SJCRH30 (cell line): ENCODE measurements at regions not wholly inside any gene's neighbourhood (a gene's known extent, or its start where the extent isn't known, plus 50 kb on each side); places are given as distances from the start of the nearest gene placed in this dataset.

Experiments
- DNase-seq, 2 experiments: peaks; one replicate each; pipeline ENCODE4 v3.0.0-alpha.2; 2015 to 2020
- H3K27ac ChIP-seq: fragments of 250-450 bp; sonication (Bioruptor Pico); 2 replicates; pipeline ENCODE4 v1.5.1; 2020; ENCODE audit warnings: mild to moderate bottlenecking, moderate library complexity
- H3K27me3 ChIP-seq: fragments of 250-450 bp; sonication (Bioruptor Pico); 2 replicates; pipeline ENCODE4 v1.5.1; 2020; ENCODE audit warnings: mild to moderate bottlenecking, moderate library complexity
- H3K36me3 ChIP-seq: fragments of 250-450 bp; sonication (Bioruptor Pico); 2 replicates; pipeline ENCODE4 v1.5.1; 2020; ENCODE audit warnings: mild to moderate bottlenecking, moderate library complexity
- H3K4me1 ChIP-seq: fragments of 250-450 bp; sonication (Bioruptor Pico); 2 replicates; pipeline ENCODE4 v1.5.1; 2020; ENCODE audit warnings: mild to moderate bottlenecking, moderate library complexity
- H3K4me3 ChIP-seq: fragments of 250-450 bp; sonication (Bioruptor Pico); 2 replicates; pipeline ENCODE4 v1.5.1; 2020; ENCODE audit warnings: mild to moderate bottlenecking, moderate library complexity
- H3K9me3 ChIP-seq: fragments of 250-450 bp; sonication (Bioruptor Pico); replicated peaks from 2 replicates; pipeline ENCODE4 v1.5.1; 2020; ENCODE audit warnings: mild to moderate bottlenecking, moderate library complexity

DNA sequence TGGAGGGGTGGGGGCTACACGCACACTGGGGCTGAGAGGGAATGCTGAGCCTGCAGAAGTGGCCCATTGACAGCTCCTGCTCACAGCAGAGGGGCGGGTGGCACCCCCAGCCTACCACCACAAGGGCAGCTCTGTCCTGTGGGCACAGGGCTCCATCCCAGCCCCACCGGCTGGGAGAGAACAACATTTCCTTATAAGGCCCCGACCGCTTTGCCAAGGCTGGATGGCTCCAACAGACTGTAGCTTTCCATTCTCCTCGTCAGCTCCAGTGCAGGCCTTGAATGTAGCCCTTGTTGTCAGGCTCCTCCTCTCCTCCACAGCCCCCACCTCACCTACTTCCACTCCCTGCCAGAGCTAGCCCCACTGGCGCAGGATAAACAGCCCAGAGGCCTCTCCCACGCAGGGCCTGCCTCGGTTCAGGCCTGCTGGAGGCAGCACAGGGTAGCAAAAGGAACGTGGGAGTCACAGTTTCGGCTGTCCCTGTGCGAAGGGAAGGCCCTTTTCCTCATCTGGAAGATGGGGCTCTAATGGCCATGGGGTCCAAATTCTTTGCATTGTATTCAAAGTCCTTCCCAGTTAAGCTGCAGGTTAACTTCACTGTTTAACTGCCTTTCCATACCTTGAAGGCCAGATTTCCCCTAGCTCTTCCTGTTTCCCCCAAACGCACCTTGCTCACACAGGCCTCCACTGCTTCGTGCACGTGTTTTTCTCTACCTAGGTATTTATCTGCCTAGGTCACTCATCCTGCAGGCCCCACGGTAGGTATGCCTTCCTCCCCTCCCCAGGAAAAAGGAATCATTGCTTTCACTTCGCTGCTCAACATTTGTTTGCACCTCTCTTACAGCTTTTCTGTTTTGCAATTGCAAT lies 101.6 kb upstream of the LPP start:
- no peak overlapping the region for H3K27ac ChIP-seq
- no peak for DNase-seq

GRCh38 chr3:188053036-188053340 lies 101.0 kb upstream of the LPP start:
- no peaks in the 10 kb centered on the region for H3K4me1 ChIP-seq
- H3K27me3 ChIP-seq: no peaks in the 10 kb centered on the region
- H3K36me3 ChIP-seq: no peaks in the 10 kb centered on the region
- H3K27ac ChIP-seq: no peak overlapping the region
- no peak overlapping the region for H3K4me3 ChIP-seq
- no peaks in the 10 kb centered on the region for H3K9me3 ChIP-seq
- no peak for DNase-seq

More for the DNA sequence above, 101.6 kb upstream of the LPP start:
- Histone ChIP-seq H3K27me3 (no peaks in the 10 kb centered on the region), H3K9me3 (no peaks in the 10 kb centered on the region), H3K4me3 (no peak overlapping the region), H3K4me1 (no peaks in the 10 kb centered on the region), H3K36me3 (no peaks in the 10 kb centered on the region)

GRCh38 chr3:188053710-188054380 lies 100.1 kb upstream of the LPP start:
- Histone ChIP-seq H3K9me3 (no peaks in the 10 kb centered on the region), H3K4me3 (no peak overlapping the region), H3K27ac (no peak overlapping the region), H3K36me3 (no peaks in the 10 kb centered on the region), H3K27me3 (no peaks in the 10 kb centered on the region), H3K4me1 (no peaks in the 10 kb centered on the region)
- no peak for DNase-seq

GRCh38 chr3:188054541-188054940 lies 99.4 kb upstream of the LPP start:
- H3K4me1 ChIP-seq: no peaks in the 10 kb centered on the region
- no peaks in the 10 kb centered on the region for H3K36me3 ChIP-seq
- no peaks in the 10 kb centered on the region for H3K27me3 ChIP-seq
- no peak overlapping the region for H3K27ac ChIP-seq
- no peak overlapping the region for H3K4me3 ChIP-seq
- no peaks in the 10 kb centered on the region for H3K9me3 ChIP-seq
- no peak for DNase-seq

- Histone ChIP-seq H3K4me3 (no peak overlapping the region), H3K36me3 (no peaks in the 10 kb centered on the region), H3K27ac (no peak overlapping the region), H3K4me1 (no peaks in the 10 kb centered on the region), H3K9me3 (no peaks in the 10 kb centered on the region), H3K27me3 (no peaks in the 10 kb centered on the region)
- no peak for DNase-seq
These were observed 98.6 kb upstream of the LPP start for GRCh38 chr3:188055388-188055787.

DNA sequence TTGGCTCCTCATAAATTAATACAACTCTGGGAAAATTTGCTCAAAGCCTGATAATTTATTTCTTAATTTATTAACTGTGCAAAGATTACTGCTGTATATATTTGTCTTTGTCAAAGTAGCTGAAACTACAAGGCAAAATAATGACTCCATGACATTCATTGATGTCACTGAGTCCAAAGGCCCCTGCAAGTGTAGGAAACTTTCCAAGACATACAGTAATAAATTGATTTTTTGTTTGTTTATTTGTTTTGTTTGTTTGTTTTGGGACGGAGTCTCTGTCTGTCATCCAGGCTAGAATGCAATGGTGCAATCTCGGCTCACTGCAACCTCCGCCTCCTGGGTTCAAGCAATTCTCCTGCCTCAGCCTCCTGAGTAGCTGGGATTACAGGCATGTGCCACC lies 96.8 kb upstream of the LPP start:
- DNase-seq: no peak
- H3K9me3 ChIP-seq: no peaks in the 10 kb centered on the region
- H3K36me3 ChIP-seq: no peaks in the 10 kb centered on the region
- no peaks in the 10 kb centered on the region for H3K4me1 ChIP-seq
- no peak overlapping the region for H3K27ac ChIP-seq
- H3K4me3 ChIP-seq: no peak overlapping the region
- no peaks in the 10 kb centered on the region for H3K27me3 ChIP-seq

GRCh38 chr3:188058569-188059184 lies 95.3 kb upstream of the LPP start:
- Histone ChIP-seq H3K27ac (no peak overlapping the region), H3K4me3 (no peak overlapping the region), H3K9me3 (no peaks in the 10 kb centered on the region), H3K4me1 (no peaks in the 10 kb centered on the region), H3K36me3 (no peaks in the 10 kb centered on the region), H3K27me3 (no peaks in the 10 kb centered on the region)
- no peak for DNase-seq

- no peaks in the 10 kb centered on the region for H3K27me3 ChIP-seq
- H3K27ac ChIP-seq: no peak overlapping the region
- H3K4me1 ChIP-seq: no peaks in the 10 kb centered on the region
- no peak overlapping the region for H3K4me3 ChIP-seq
- no peaks in the 10 kb centered on the region for H3K9me3 ChIP-seq
- H3K36me3 ChIP-seq: no peaks in the 10 kb centered on the region
- no peak for DNase-seq
These were observed 94.6 kb upstream of the LPP start for GRCh38 chr3:188059351-188059750.

- no peaks in the 10 kb centered on the region for H3K27me3 ChIP-seq
- H3K4me3 ChIP-seq: no peak overlapping the region
- H3K36me3 ChIP-seq: no peaks in the 10 kb centered on the region
- H3K27ac ChIP-seq: no peak overlapping the region
- no peak for DNase-seq
- no peaks in the 10 kb centered on the region for H3K4me1 ChIP-seq
- no peaks in the 10 kb centered on the region for H3K9me3 ChIP-seq
These were observed 93.6 kb upstream of the LPP start for GRCh38 chr3:188060264-188060835.

DNA sequence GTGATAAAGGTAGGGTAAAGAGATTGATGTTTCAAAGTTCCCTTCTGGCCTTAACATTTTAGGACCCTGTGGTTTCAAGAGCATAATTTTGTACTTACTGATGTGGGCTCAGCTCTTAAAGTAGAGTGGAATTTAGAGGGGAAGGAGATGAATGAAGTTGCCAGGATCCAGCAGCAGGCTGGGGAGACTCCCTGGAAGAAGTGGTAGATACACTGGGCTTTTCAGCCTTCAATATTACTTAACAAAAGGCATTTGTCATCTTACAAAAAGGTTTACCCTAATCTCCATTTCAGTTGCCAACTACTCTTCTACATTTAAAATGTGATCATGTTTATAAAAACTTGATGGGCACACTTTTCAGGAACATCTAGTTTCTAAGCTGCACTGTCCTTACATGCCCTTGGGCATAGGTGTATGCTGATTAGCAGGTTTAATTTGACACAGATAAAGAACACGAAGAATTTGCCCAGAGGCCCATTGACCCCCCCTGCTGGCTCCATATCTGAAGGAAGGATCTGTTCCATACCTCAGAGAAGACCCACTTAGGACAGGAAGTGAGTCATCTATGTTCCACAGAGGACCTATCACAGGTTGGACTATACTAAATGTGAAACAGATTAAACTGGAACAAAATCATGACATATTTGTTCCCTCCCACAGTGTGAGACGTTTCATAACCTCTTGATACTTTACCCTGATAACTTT lies 93.0 kb upstream of the LPP start:
- no peaks in the 10 kb centered on the region for H3K36me3 ChIP-seq
- no peaks in the 10 kb centered on the region for H3K4me1 ChIP-seq
- no peak for DNase-seq
- H3K27ac ChIP-seq: no peak overlapping the region
- no peaks in the 10 kb centered on the region for H3K27me3 ChIP-seq
- no peak overlapping the region for H3K4me3 ChIP-seq
- no peaks in the 10 kb centered on the region for H3K9me3 ChIP-seq

DNA sequence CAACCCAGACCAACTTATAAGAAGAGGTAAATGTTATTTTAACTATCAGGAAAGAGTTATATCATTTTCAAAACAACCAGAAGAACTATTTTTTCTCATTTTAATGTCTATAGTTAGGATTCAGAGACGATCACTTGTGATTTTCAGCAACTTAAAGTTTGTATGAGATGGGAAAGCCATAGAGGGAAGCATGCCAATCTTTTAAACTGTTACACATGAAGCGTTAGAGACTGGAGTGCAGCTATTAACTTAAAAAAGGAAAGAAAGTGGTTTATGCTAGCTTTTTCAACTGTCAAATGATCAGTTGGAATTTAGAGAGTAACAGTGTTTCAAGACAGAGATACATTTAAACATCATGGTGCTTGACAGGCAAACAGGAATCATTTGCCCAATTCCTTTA lies 91.7 kb upstream of the LPP start:
- DNase-seq: no peak
- Histone ChIP-seq H3K9me3 (no peaks in the 10 kb centered on the region), H3K36me3 (no peaks in the 10 kb centered on the region), H3K4me3 (no peak overlapping the region), H3K4me1 (no peaks in the 10 kb centered on the region), H3K27ac (no peak overlapping the region), H3K27me3 (no peaks in the 10 kb centered on the region)

GRCh38 chr3:188064831-188065493 lies 89.0 kb upstream of the LPP start:
- no peak for DNase-seq
- H3K4me3 ChIP-seq: no peak overlapping the region

DNA sequence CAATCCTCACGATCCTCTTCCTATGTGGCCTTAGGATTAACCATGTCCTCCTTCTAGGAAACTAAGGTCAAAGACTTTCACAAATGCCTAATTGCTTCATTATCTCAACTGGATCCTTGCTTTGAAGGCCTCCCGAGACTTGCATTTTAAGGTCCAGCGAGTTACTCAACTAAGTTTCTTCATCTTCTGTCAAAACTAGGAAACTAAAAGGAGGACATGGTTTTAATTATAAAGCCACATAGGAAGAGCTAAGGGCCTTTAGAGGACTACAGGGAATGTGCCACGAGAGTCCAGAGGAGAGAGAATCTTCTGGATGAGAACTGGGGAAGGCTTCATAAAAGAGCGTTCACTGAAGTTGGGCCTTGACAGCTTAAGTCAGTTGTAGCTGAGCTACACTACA lies 87.8 kb upstream of the LPP start:
- no peaks in the 10 kb centered on the region for H3K27me3 ChIP-seq
- H3K27ac ChIP-seq: no peak overlapping the region
- H3K4me1 ChIP-seq: no peaks in the 10 kb centered on the region
- no peak for DNase-seq
- H3K4me3 ChIP-seq: no peak overlapping the region
- no peaks in the 10 kb centered on the region for H3K36me3 ChIP-seq
- H3K9me3 ChIP-seq: no peaks in the 10 kb centered on the region

More at GRCh38 chr3:188064831-188065493, 89.0 kb upstream of the LPP start:
- no peaks in the 10 kb centered on the region for H3K4me1 ChIP-seq
- no peaks in the 10 kb centered on the region for H3K27me3 ChIP-seq
- H3K9me3 ChIP-seq: no peaks in the 10 kb centered on the region
- H3K36me3 ChIP-seq: no peaks in the 10 kb centered on the region
- H3K27ac ChIP-seq: no peak overlapping the region

GRCh38 chr3:188067932-188068331 lies 86.0 kb upstream of the LPP start:
- DNase-seq: no peak
- Histone ChIP-seq H3K4me3 (no peak overlapping the region), H3K4me1 (no peaks in the 10 kb centered on the region), H3K36me3 (no peaks in the 10 kb centered on the region), H3K27me3 (no peaks in the 10 kb centered on the region), H3K27ac (no peak overlapping the region), H3K9me3 (no peaks in the 10 kb centered on the region)
